ENCODE measurements at regions not wholly inside any gene's neighbourhood (a gene's known extent, or its start where the extent isn't known, plus 50 kb on each side); places are given as distances from the start of the nearest gene placed in this dataset.

DNA sequence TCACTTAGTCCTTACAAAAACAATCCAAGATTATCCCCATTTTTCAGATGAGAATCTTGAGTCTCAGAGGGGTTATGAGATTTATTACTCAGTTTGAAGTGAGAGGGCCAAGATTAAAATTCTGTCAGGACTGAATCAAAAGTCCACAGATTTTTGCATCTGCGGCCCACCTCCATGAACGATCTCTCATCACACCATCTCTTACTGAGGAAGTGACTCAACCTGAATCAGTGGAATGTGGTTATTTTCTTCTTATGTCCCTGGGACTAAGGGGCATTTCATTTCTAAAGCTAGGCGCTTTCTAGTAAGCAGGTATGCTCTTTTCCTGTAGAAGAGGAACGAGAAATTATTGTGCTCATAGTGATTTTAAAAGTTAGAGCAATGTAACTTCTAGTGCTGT lies 360.3 kb upstream of the SPHKAP start:
- H3K36me3 ChIP-seq (ENCODE audit: insufficient read depth, low read length): no peaks in the 10 kb centered on the region
- no peak overlapping the region for H3K4me2 ChIP-seq (ENCODE audit: low read depth, low read length, poor library complexity, severe bottlenecking)
- no peaks in the 10 kb centered on the region for H3K79me2 ChIP-seq (ENCODE audit: insufficient read depth, low read length)
- H3K9ac ChIP-seq (ENCODE audit: low read depth, low read length, poor library complexity, severe bottlenecking): no peak overlapping the region
- TF ChIP-seq, protein P1, sequence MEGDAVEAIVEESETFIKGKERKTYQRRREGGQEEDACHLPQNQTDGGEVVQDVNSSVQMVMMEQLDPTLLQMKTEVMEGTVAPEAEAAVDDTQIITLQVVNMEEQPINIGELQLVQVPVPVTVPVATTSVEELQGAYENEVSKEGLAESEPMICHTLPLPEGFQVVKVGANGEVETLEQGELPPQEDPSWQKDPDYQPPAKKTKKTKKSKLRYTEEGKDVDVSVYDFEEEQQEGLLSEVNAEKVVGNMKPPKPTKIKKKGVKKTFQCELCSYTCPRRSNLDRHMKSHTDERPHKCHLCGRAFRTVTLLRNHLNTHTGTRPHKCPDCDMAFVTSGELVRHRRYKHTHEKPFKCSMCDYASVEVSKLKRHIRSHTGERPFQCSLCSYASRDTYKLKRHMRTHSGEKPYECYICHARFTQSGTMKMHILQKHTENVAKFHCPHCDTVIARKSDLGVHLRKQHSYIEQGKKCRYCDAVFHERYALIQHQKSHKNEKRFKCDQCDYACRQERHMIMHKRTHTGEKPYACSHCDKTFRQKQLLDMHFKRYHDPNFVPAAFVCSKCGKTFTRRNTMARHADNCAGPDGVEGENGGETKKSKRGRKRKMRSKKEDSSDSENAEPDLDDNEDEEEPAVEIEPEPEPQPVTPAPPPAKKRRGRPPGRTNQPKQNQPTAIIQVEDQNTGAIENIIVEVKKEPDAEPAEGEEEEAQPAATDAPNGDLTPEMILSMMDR (conservative IDR thresholded peaks at IDR 0.05; ENCODE audit: low read length): no peak
- TF ChIP-seq EZH2phosphoT487 (IDR thresholded peaks at IDR 0.05; ENCODE audit: borderline replicate concordance): no peak
- no peaks in the 10 kb centered on the region; the same call in 1 of the 2 replicates for H3K9me3 ChIP-seq (ENCODE audit: insufficient read depth, low read depth, low read length)
- H2AFZ ChIP-seq (ENCODE audit: low read length): no peak overlapping the region
- H3K9me2 ChIP-seq (replicated peaks; ENCODE audit: low read depth, low read length): no peaks in the 10 kb centered on the region
- H3K27me3 ChIP-seq (ENCODE audit: insufficient read depth, low read length, poor library complexity, severe bottlenecking): no peaks in the 10 kb centered on the region
- no peaks in the 10 kb centered on the region for H4K20me1 ChIP-seq (ENCODE audit: insufficient read depth, low read length, poor library complexity, severe bottlenecking)
- no peak overlapping the region for H3K4me3 ChIP-seq (ENCODE audit: low read length, poor library complexity, severe bottlenecking)
- no peaks in the 10 kb centered on the region for H3K4me1 ChIP-seq (ENCODE audit: insufficient read depth, low read length, poor library complexity, severe bottlenecking)
- H3F3A ChIP-seq (ENCODE audit: low read depth): no peaks in the 10 kb centered on the region

DNA sequence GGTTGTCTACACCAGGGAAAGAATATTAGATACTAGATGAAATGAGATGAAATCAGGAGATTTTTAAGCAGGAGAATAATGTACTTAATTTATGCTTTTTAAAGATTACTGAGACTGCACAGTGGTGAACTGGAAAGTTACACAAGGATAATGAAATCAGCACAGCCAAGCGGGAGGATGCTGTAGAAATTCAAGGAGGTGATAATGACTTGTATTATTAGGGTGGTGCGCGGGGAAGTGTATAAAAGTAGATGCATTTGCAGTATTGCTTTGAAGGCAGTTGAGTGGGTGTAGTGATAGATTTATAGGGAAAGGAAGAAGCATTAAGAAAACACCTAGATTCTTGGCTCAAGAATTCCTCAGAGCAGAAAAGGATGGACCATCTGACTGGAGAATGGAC lies 359.5 kb upstream of the SPHKAP start:
- TF ChIP-seq, protein P1 (conservative IDR thresholded peaks at IDR 0.05; ENCODE audit: low read length): no peak
- TF ChIP-seq EZH2phosphoT487 (IDR thresholded peaks at IDR 0.05; ENCODE audit: borderline replicate concordance): no peak
- H3K4me1 ChIP-seq (ENCODE audit: insufficient read depth, low read length, poor library complexity, severe bottlenecking): no peaks in the 10 kb centered on the region
- no peaks in the 10 kb centered on the region for H3K79me2 ChIP-seq (ENCODE audit: insufficient read depth, low read length)
- no peaks in the 10 kb centered on the region for H3F3A ChIP-seq (ENCODE audit: low read depth)
- H3K36me3 ChIP-seq (ENCODE audit: insufficient read depth, low read length): no peaks in the 10 kb centered on the region
- H3K27me3 ChIP-seq (ENCODE audit: insufficient read depth, low read length, poor library complexity, severe bottlenecking): no peaks in the 10 kb centered on the region
- H2AFZ ChIP-seq (ENCODE audit: low read length): no peak overlapping the region
- H3K9me2 ChIP-seq (replicated peaks; ENCODE audit: low read depth, low read length): no peaks in the 10 kb centered on the region
- H4K20me1 ChIP-seq (ENCODE audit: insufficient read depth, low read length, poor library complexity, severe bottlenecking): no peaks in the 10 kb centered on the region
- H3K4me2 ChIP-seq (ENCODE audit: low read depth, low read length, poor library complexity, severe bottlenecking): no peak overlapping the region
- no peak overlapping the region for H3K9ac ChIP-seq (ENCODE audit: low read depth, low read length, poor library complexity, severe bottlenecking)
- no peaks in the 10 kb centered on the region; the same call in 1 of the 2 replicates for H3K9me3 ChIP-seq (ENCODE audit: insufficient read depth, low read depth, low read length)
- H3K4me3 ChIP-seq (ENCODE audit: low read length, poor library complexity, severe bottlenecking): no peak overlapping the region

DNA sequence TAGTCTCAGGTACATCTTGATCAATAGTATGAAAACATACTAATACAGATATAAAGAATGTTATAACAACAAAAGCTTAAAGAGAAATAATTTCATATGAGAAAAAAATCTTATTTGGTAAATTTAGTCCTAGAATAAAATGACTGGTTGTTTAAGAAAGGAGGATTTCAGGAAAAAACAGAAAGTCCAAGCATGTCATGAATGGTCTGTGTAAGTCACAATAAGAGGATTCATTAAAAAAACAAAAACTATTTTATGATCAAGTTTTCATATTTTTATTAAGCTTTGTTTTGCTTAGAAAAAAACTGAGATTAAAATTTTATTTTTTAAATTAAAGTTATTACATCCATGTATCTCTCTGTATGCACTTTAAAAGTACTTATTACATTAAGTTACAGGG lies 353.9 kb upstream of the SPHKAP start:
- no peak for TF ChIP-seq EZH2phosphoT487 (IDR thresholded peaks at IDR 0.05; ENCODE audit: borderline replicate concordance)
- TF ChIP-seq, protein P1 (conservative IDR thresholded peaks at IDR 0.05; ENCODE audit: low read length): no peak
- Histone ChIP-seq H3F3A (ENCODE audit: low read depth) (no peaks in the 10 kb centered on the region), H4K20me1 (ENCODE audit: insufficient read depth, low read length, poor library complexity, severe bottlenecking) (no peaks in the 10 kb centered on the region), H3K27me3 (ENCODE audit: insufficient read depth, low read length, poor library complexity, severe bottlenecking) (no peaks in the 10 kb centered on the region), H3K9ac (ENCODE audit: low read depth, low read length, poor library complexity, severe bottlenecking) (no peak overlapping the region), H3K36me3 (ENCODE audit: insufficient read depth, low read length) (no peaks in the 10 kb centered on the region), H3K9me3 (ENCODE audit: insufficient read depth, low read depth, low read length) (no peaks in the 10 kb centered on the region; the same call in 1 of the 2 replicates), H3K79me2 (ENCODE audit: insufficient read depth, low read length) (no peaks in the 10 kb centered on the region), H3K9me2 (replicated peaks; ENCODE audit: low read depth, low read length) (no peaks in the 10 kb centered on the region), H3K4me3 (ENCODE audit: low read length, poor library complexity, severe bottlenecking) (no peak overlapping the region), H2AFZ (ENCODE audit: low read length) (no peak overlapping the region), H3K4me1 (ENCODE audit: insufficient read depth, low read length, poor library complexity, severe bottlenecking) (no peaks in the 10 kb centered on the region), H3K4me2 (ENCODE audit: low read depth, low read length, poor library complexity, severe bottlenecking) (no peak overlapping the region)

Data from Loucy (cell line).